ENCODE measurements at regions not wholly inside any gene's neighbourhood (a gene's known extent, or its start where the extent isn't known, plus 50 kb on each side); places are given as distances from the start of the nearest gene placed in this dataset.

GRCh38 chr3:176574786-176575185 is 622.5 kb downstream of the TBL1XR1 start:
- Histone ChIP-seq H3K27ac (ENCODE audit: low read depth) (no peak overlapping the region), H3K4me3 (ENCODE audit: low read depth, low read length) (no peak overlapping the region), H3K4me1 (ENCODE audit: insufficient read depth) (no peaks in the 10 kb centered on the region), H3K36me3 (ENCODE audit: insufficient read depth) (no peaks in the 10 kb centered on the region)
- DNase-seq (ENCODE audit: extremely low spot score): no peak
- 66% methylated on average over 1 of the region's 1 CpG for WGBS

- Histone ChIP-seq H3K4me1 (ENCODE audit: insufficient read depth) (no peaks in the 10 kb centered on the region), H3K27ac (ENCODE audit: low read depth) (no peak overlapping the region), H3K4me3 (ENCODE audit: low read depth, low read length) (no peak overlapping the region), H3K36me3 (ENCODE audit: insufficient read depth) (no peaks in the 10 kb centered on the region)
- WGBS: 79% methylated on average over 6 of the region's 6 CpGs
- no peak for DNase-seq (ENCODE audit: extremely low spot score)
Measured at GRCh38 chr3:176571926-176572325, 625.4 kb downstream of the TBL1XR1 start.

- DNase-seq (ENCODE audit: extremely low spot score): no peak
- Histone ChIP-seq H3K36me3 (ENCODE audit: insufficient read depth) (no peaks in the 10 kb centered on the region), H3K4me1 (ENCODE audit: insufficient read depth) (no peaks in the 10 kb centered on the region), H3K27ac (ENCODE audit: low read depth) (no peak overlapping the region), H3K4me3 (ENCODE audit: low read depth, low read length) (no peak overlapping the region)
- WGBS: 86% methylated on average over 5 of the region's 5 CpGs
Measured at GRCh38 chr3:176570992-176571391, 626.3 kb downstream of the TBL1XR1 start.

GRCh38 chr3:176568189-176568588 is 629.1 kb downstream of the TBL1XR1 start:
- no peaks in the 10 kb centered on the region for H3K36me3 ChIP-seq (ENCODE audit: insufficient read depth)
- 79% methylated on average over 3 of the region's 3 CpGs for WGBS

GRCh38 chr3:176566757-176567156 is 630.5 kb downstream of the TBL1XR1 start:
- H3K4me3 ChIP-seq (ENCODE audit: low read depth, low read length): no peak overlapping the region
- no peaks in the 10 kb centered on the region for H3K36me3 ChIP-seq (ENCODE audit: insufficient read depth)
- no peaks in the 10 kb centered on the region for H3K4me1 ChIP-seq (ENCODE audit: insufficient read depth)
- no peak for DNase-seq (ENCODE audit: extremely low spot score)
- 83% methylated on average over 2 of the region's 2 CpGs for WGBS
- no peak overlapping the region for H3K27ac ChIP-seq (ENCODE audit: low read depth)

More at GRCh38 chr3:176568189-176568588, 629.1 kb downstream of the TBL1XR1 start:
- no peaks in the 10 kb centered on the region for H3K4me1 ChIP-seq (ENCODE audit: insufficient read depth)
- H3K4me3 ChIP-seq (ENCODE audit: low read depth, low read length): no peak overlapping the region
- no peak for DNase-seq (ENCODE audit: extremely low spot score)
- no peak overlapping the region for H3K27ac ChIP-seq (ENCODE audit: low read depth)

- Histone ChIP-seq H3K4me3 (ENCODE audit: low read depth, low read length) (no peak overlapping the region), H3K27ac (ENCODE audit: low read depth) (no peak overlapping the region), H3K4me1 (ENCODE audit: insufficient read depth) (no peaks in the 10 kb centered on the region), H3K36me3 (ENCODE audit: insufficient read depth) (no peaks in the 10 kb centered on the region)
- DNase-seq (ENCODE audit: extremely low spot score): no peak
- WGBS: 91% methylated on average over 1 of the region's 1 CpG
Measured at GRCh38 chr3:176562331-176562730, 635.0 kb downstream of the TBL1XR1 start.

- H3K4me1 ChIP-seq (ENCODE audit: insufficient read depth): no peaks in the 10 kb centered on the region
- H3K36me3 ChIP-seq (ENCODE audit: insufficient read depth): no peaks in the 10 kb centered on the region
- H3K4me3 ChIP-seq (ENCODE audit: low read depth, low read length): no peak overlapping the region
- H3K27ac ChIP-seq (ENCODE audit: low read depth): no peak overlapping the region
- WGBS: 72% methylated on average over 3 of the region's 3 CpGs
- no peak for DNase-seq (ENCODE audit: extremely low spot score)
Measured at GRCh38 chr3:176561826-176562225, 635.5 kb downstream of the TBL1XR1 start.

GRCh38 chr3:176554791-176555654 is 642.3 kb downstream of the TBL1XR1 start:
- Histone ChIP-seq H3K4me1 (ENCODE audit: insufficient read depth) (no peaks in the 10 kb centered on the region), H3K36me3 (ENCODE audit: insufficient read depth) (no peaks in the 10 kb centered on the region), H3K4me3 (ENCODE audit: low read depth, low read length) (no peak overlapping the region), H3K27ac (ENCODE audit: low read depth) (no peak overlapping the region)
- 70% methylated on average over 10 of the region's 10 CpGs for WGBS
- DNase-seq (ENCODE audit: extremely low spot score): no peak

GRCh38 chr3:176554264-176554663 is 643.0 kb downstream of the TBL1XR1 start:
- Histone ChIP-seq H3K4me3 (ENCODE audit: low read depth, low read length) (no peak overlapping the region), H3K36me3 (ENCODE audit: insufficient read depth) (no peaks in the 10 kb centered on the region), H3K4me1 (ENCODE audit: insufficient read depth) (no peaks in the 10 kb centered on the region), H3K27ac (ENCODE audit: low read depth) (no peak overlapping the region)
- 84% methylated on average over 2 of the region's 2 CpGs for WGBS
- no peak for DNase-seq (ENCODE audit: extremely low spot score)

- WGBS: 65% methylated on average over 1 of the region's 1 CpG
- H3K4me3 ChIP-seq (ENCODE audit: low read depth, low read length): no peak overlapping the region
- DNase-seq (ENCODE audit: extremely low spot score): no peak
Measured at GRCh38 chr3:176526942-176527341, 670.3 kb downstream of the TBL1XR1 start.

GRCh38 chr3:176526225-176526624 is 671.1 kb downstream of the TBL1XR1 start:
- Histone ChIP-seq H3K4me1 (ENCODE audit: insufficient read depth) (no peaks in the 10 kb centered on the region), H3K36me3 (ENCODE audit: insufficient read depth) (no peaks in the 10 kb centered on the region), H3K27ac (ENCODE audit: low read depth) (no peak overlapping the region), H3K4me3 (ENCODE audit: low read depth, low read length) (no peak overlapping the region)
- no peak for DNase-seq (ENCODE audit: extremely low spot score)
- 40% methylated on average over 1 of the region's 1 CpG for WGBS

More at GRCh38 chr3:176526942-176527341, 670.3 kb downstream of the TBL1XR1 start:
- Histone ChIP-seq H3K27ac (ENCODE audit: low read depth) (no peak overlapping the region), H3K4me1 (ENCODE audit: insufficient read depth) (no peaks in the 10 kb centered on the region), H3K36me3 (ENCODE audit: insufficient read depth) (no peaks in the 10 kb centered on the region)

- Histone ChIP-seq H3K4me3 (ENCODE audit: low read depth, low read length) (no peak overlapping the region), H3K36me3 (ENCODE audit: insufficient read depth) (no peaks in the 10 kb centered on the region), H3K27ac (ENCODE audit: low read depth) (no peak overlapping the region), H3K4me1 (ENCODE audit: insufficient read depth) (no peaks in the 10 kb centered on the region)
- DNase-seq (ENCODE audit: extremely low spot score): no peak
Measured at GRCh38 chr3:176523114-176523513, 674.2 kb downstream of the TBL1XR1 start.

- DNase-seq (ENCODE audit: extremely low spot score): no peak
- no peak overlapping the region for H3K4me3 ChIP-seq (ENCODE audit: low read depth, low read length)
Measured at GRCh38 chr3:176522436-176522835, 674.8 kb downstream of the TBL1XR1 start.

GRCh38 chr3:176521531-176522175 is 675.6 kb downstream of the TBL1XR1 start:
- WGBS: 69% methylated on average over 5 of the region's 5 CpGs
- no peak for DNase-seq (ENCODE audit: extremely low spot score)
- H3K27ac ChIP-seq (ENCODE audit: low read depth): no peak overlapping the region
- H3K4me3 ChIP-seq (ENCODE audit: low read depth, low read length): no peak overlapping the region
- no peaks in the 10 kb centered on the region for H3K36me3 ChIP-seq (ENCODE audit: insufficient read depth)
- H3K4me1 ChIP-seq (ENCODE audit: insufficient read depth): no peaks in the 10 kb centered on the region

More at GRCh38 chr3:176522436-176522835, 674.8 kb downstream of the TBL1XR1 start:
- H3K36me3 ChIP-seq (ENCODE audit: insufficient read depth): no peaks in the 10 kb centered on the region
- WGBS: 89% methylated on average over 1 of the region's 1 CpG
- no peaks in the 10 kb centered on the region for H3K4me1 ChIP-seq (ENCODE audit: insufficient read depth)
- no peak overlapping the region for H3K27ac ChIP-seq (ENCODE audit: low read depth)
